ENCODE measurements at regions not wholly inside any gene's neighbourhood (a gene's known extent, or its start where the extent isn't known, plus 50 kb on each side); places are given as distances from the start of the nearest gene placed in this dataset.
"Not testable (repeated sequence)": the region's sequence is repeated elsewhere in the genome, so short reads cannot be mapped to it uniquely, and the experiment has no call there.

- DNase-seq (ENCODE audit: low spot score) = not testable (repeated sequence)
Measured at GRCh38 chr20:30164389-30164788, 1093.1 kb upstream of the DEFB115 start.

GRCh38 chr20:30167540-30167939 is 1089.9 kb upstream of the DEFB115 start:
- no peak for DNase-seq (ENCODE audit: low spot score)

- DNase-seq (ENCODE audit: low spot score) = no peak
Measured at GRCh38 chr20:30168025-30168799, 1089.3 kb upstream of the DEFB115 start.

GRCh38 chr20:30168800-30169138 is 1088.7 kb upstream of the DEFB115 start:
- no peak for DNase-seq (ENCODE audit: low spot score)

GRCh38 chr20:30175681-30176080 is 1081.8 kb upstream of the DEFB115 start:
- DNase-seq (ENCODE audit: low spot score) = no peak

GRCh38 chr20:30183124-30183523 is 1074.3 kb upstream of the DEFB115 start:
- not testable (repeated sequence) for DNase-seq (ENCODE audit: low spot score)

- not testable (repeated sequence) for DNase-seq (ENCODE audit: low spot score)
Measured at GRCh38 chr20:30191785-30192184, 1065.7 kb upstream of the DEFB115 start.

GRCh38 chr20:30234477-30234876 is 1023.0 kb upstream of the DEFB115 start:
- DNase-seq (ENCODE audit: low spot score) = not testable (repeated sequence)

GRCh38 chr20:30275073-30275472 is 982.4 kb upstream of the DEFB115 start:
- not testable (repeated sequence) for DNase-seq (ENCODE audit: low spot score)

- DNase-seq (ENCODE audit: low spot score) = no peak
Measured at GRCh38 chr20:30281584-30282197, 975.8 kb upstream of the DEFB115 start.

- not testable (repeated sequence) for DNase-seq (ENCODE audit: low spot score)
Measured at GRCh38 chr20:30283476-30284280, 973.8 kb upstream of the DEFB115 start.

- no peak for DNase-seq (ENCODE audit: low spot score)
Measured at GRCh38 chr20:30284281-30284905, 973.1 kb upstream of the DEFB115 start.

- DNase-seq (ENCODE audit: low spot score) = no peak
Measured at GRCh38 chr20:30285677-30286076, 971.8 kb upstream of the DEFB115 start.

- no peak for DNase-seq (ENCODE audit: low spot score)
Measured at GRCh38 chr20:30286157-30286556, 971.3 kb upstream of the DEFB115 start.

GRCh38 chr20:30287459-30287858 is 970.0 kb upstream of the DEFB115 start:
- not testable (repeated sequence) for DNase-seq (ENCODE audit: low spot score)

- DNase-seq (ENCODE audit: low spot score) = no peak
Measured at GRCh38 chr20:30288346-30288745, 969.1 kb upstream of the DEFB115 start.

- not testable (repeated sequence) for DNase-seq (ENCODE audit: low spot score)
Measured at GRCh38 chr20:30289049-30289448, 968.4 kb upstream of the DEFB115 start.

GRCh38 chr20:30289711-30290141 is 967.7 kb upstream of the DEFB115 start:
- not testable (repeated sequence) for DNase-seq (ENCODE audit: low spot score)

- DNase-seq (ENCODE audit: low spot score) = not testable (repeated sequence)
Measured at GRCh38 chr20:30290361-30291063, 967.0 kb upstream of the DEFB115 start.

GRCh38 chr20:30291064-30291379 is 966.4 kb upstream of the DEFB115 start:
- DNase-seq (ENCODE audit: low spot score) = not testable (repeated sequence)

GRCh38 chr20:30291686-30292085 is 965.8 kb upstream of the DEFB115 start:
- not testable (repeated sequence) for DNase-seq (ENCODE audit: low spot score)

GRCh38 chr20:30295396-30295795 is 962.1 kb upstream of the DEFB115 start:
- DNase-seq (ENCODE audit: low spot score) = not testable (repeated sequence)
